GM18502 (cell line): ENCODE measurements at regions not wholly inside any gene's neighbourhood (a gene's known extent, or its start where the extent isn't known, plus 50 kb on each side); places are given as distances from the start of the nearest gene placed in this dataset.

Experiments used
- ATAC-seq: cut with Tn5 transposase; IDR thresholded peaks from one replicate; pipeline ENCODE4 v1.9.1; 2021; ENCODE audit warnings: mild to moderate bottlenecking; ENCODE audit not compliant: unreplicated experiment, poor library complexity

DNA sequence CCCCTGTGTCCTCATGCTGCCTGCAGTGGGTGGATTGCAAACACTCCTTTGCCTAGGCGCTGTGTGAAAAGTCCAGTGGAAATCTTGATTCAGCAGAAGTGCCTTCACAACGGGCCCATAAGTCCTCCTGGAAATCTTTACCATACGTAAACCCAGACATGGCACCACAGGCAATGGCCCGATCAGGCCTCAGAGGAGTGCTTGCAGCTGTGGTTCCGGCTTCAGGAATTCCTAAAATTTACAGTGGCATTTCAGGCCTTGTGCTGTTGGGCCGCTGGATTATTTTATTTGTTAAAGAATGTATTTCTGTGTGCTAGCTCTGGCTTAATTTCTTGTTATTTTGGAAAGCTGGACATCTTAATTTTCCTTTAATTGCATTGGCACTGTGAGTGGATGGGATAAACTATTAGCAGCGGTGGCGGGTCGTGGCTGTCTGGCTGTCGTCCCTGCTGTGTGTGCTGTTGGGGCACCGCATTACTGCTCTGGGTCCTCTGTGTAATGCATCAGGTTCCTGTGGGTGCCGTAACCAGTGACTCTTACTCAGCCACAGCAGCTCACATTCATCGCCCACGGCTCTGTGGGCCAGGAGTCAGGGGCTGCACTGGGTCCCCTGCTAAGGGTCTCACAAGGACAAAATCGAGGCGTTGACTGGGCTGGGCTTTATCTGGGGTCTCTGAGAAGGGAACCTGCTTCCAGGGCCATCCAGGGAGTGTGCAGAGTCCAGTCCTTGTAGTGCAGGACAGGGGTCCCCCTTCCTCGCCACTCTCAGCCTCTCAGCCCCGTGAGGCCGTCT, 73.1 kb downstream of the RTP5 start:
- no peak for ATAC-seq

DNA sequence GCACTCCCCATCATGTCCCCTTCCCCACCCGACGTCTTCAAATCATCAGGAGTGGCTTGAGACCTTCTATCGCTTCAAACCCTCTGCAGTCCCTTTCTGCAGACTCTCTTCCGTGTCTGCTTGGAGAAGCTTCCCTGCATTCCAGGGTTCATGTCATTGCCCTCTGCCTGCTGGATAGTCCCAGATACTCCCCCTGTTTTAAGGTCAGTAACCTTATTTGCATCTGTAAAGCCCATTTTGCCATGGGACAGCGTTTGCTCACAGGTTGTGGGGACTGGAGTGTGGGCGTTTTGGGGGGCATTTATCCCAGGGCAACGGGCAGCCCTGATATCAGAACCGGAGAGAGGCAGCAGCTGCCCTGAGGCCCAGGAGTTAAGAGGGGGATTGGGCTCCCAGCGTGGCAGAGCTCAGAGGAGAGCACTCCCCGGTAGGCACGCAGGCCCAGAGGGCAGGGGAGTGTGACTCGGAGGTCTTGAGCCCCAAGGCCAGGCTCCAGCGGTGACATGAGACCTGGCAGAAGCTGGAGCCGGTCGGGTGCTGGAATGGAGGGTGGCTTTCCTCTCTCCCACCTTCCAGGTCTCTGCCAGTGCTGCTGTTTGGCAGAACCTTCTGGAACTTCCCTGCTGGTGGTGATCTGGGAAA, 73.8 kb downstream of the RTP5 start:
- no peak for ATAC-seq

GRCh38 chr2:241943961-241944575, 74.5 kb downstream of the RTP5 start:
- ATAC-seq: no peak

DNA sequence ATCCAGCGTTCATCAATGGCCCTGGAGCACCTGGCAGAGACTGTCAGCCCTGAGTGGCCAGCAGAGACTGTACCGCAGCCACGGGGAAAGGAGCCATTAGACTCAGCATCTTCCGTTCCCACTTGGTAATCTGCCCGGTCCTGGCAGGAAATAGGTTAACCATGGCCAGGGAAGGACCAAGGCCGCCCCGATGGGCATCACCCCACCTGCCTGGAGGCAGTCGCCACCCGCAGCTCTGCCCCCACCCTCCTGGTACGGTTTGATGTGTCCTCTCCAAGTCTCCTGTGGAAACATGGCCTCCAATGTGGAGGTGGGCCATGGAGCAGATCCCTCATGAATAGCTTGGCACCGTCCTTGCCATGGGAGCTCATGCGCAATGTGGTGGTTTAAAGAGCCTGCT, 75.3 kb downstream of the RTP5 start:
- no peak for ATAC-seq

DNA sequence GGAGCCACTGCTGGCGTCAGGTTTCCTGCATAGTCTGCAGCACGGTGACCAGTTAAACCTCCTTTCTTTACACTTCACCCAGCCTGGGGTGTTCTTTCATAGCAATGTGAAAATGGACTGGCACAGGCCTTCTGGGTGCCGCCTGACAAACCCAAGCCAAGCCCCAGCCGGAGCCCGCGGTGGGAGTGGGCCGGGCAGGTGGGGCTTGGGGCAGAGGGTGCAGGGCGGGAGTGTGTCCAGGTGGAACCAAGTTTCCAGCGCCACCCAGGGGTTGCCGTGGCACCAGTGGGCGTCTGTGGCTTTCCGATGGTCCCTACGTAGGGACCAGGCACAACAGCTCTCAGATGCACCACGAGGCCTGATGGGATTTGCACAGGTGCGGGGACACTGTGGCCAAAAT, 75.8 kb downstream of the RTP5 start:
- no peak for ATAC-seq

GRCh38 chr2:241945803-241946202, 76.3 kb downstream of the RTP5 start:
- ATAC-seq: no peak

DNA sequence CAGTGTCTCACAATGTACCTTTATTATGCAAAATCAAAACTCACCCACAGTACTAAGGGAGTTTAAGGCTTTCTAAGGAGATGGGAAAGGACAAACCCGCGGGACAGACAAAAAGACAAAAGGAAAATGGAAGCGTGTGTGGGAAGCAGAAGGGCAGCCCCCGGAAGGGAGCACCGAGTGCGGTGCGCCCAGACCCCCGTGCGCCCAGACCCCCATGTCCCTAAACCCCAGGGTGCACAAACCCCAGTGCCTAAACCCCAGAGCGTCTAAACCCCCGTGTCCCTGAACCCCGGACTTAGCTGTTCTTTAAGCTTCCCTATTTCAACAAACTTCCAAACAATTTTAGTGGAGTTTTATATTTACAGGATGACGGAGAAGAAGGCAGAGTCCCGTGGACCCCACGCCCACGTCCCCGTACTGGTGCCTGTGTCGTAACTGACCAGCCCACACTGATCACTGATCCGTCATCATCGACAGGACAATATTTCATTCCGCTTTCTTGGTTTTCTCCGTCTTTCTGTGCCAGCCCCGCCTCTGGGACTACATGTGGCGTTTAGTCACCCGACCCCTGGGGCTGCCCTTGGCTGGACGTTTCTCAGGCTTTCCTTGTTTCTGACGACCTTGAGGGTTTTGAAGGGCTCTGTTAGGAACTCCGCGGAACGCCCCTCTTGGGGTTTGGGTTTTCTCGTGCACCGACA, 76.9 kb downstream of the RTP5 start:
- ATAC-seq: no peak

- ATAC-seq: no peak
Observed at GRCh38 chr2:241947004-241947350, 77.4 kb downstream of the RTP5 start.

DNA sequence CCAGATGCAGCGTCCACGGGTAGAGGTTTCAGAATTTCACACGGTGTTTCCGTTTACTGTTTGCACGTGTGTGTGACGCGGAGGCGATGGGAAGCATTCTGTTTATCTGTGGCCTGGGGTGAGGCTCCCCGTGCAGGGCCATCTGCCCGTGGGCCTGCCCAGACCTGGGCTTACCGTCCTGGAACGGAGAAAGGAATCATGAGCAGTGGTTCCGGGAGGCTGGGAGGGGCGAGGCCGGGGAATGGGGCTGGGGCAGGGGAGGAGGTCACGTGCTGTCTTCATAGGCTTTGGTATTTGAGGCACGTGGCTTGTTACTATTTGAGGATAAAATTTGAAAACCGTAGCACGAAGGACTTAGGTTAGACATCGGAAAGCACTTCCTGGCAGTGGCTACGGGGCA, 77.9 kb downstream of the RTP5 start:
- no peak for ATAC-seq

- no peak for ATAC-seq
Observed at GRCh38 chr2:241947876-241948275, 78.3 kb downstream of the RTP5 start.

DNA sequence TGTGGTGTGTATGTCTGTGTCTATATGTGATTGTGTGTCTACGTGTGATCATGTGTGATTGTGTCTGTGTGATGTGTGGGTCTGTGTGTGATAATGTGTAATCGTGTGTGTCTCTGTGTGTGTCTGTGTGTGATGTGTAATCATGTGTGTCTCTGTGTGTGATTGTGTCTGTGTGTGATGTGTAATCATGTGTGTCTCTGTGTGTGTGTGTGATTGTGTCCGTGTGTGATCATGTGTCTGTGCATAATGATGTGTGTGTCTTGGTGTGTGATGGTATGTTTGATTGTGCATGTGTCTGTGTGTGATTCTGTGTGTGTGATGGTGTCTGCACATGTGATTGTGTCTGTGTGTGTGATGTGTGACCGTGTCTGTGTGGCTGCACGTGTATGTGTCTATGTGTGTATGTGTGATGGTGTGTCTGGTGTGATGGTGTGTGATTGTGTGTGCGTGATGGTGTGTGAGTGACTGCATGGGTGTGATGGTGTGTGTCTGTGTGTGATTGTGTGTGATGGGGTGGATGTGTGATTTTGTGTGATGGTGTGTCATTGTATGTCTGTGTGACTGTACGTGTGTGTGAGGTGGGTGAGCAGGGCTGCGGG, 78.9 kb downstream of the RTP5 start:
- no peak for ATAC-seq

DNA sequence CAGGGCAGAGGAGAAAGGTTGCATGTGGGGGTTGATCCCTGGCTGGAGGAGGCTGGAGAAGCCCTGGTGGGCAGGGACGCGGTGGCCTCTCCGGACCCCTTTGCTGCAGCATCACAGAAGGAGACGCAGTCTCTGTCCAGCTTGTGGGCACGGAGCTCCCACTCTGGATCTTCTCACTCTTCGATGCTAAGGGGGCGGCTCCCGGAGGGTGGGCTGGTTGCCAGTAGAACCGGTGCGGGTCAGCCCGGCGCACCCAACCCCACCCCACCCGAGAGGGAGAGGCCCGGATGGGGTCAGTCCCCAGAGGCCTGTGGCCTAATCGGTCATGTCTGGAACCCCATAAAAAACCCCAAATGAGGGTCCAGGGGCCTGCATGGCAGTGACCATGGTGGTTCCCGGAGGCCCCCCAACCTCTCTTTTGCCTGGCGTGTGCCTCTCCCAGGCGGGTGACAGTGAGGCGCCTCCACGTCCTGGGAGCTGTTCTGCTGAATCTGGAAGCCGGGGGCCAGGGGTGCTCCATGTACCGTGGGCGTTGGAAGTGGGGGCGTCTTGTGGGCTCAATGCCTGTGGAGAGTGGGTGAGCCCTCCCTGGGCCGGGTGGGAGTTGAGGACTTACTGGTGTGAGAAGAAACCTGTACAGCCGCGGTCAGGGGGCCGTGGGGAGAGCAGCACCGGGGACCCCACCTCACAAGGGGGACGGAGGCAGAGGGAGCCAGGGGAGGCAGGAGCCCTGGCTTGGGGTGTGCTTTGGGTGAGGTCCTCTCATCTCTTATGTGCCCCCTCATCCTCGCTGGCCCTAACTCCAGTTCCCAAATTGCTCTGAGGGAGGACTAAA, 79.6 kb downstream of the RTP5 start:
- no peak for ATAC-seq

- ATAC-seq: no peak
Observed at GRCh38 chr2:241949736-241950412, 80.3 kb downstream of the RTP5 start.

- no peak for ATAC-seq
Observed at GRCh38 chr2:241950413-241951315, 81.1 kb downstream of the RTP5 start.

DNA sequence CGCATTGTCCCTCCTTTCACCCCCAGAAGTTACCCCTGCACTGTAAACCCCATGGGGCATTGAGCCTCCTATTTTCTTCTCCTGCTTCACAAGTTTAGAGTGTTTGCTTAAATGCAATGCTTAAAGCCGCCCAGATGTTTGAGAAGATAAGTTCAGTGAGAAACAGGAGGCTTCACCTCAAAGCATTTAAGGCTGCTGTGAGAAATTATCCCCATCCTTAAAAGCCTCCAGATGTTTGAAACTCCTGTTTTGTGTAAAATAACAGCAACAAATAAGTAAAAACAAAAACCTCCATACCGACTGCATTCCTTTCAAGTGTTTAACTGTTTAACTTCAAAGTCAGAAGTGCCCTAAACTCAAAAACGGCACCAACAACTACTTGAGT, 81.8 kb downstream of the RTP5 start:
- no peak for ATAC-seq

- no peak for ATAC-seq
Observed at GRCh38 chr2:241951920-241952319, 82.4 kb downstream of the RTP5 start.

DNA sequence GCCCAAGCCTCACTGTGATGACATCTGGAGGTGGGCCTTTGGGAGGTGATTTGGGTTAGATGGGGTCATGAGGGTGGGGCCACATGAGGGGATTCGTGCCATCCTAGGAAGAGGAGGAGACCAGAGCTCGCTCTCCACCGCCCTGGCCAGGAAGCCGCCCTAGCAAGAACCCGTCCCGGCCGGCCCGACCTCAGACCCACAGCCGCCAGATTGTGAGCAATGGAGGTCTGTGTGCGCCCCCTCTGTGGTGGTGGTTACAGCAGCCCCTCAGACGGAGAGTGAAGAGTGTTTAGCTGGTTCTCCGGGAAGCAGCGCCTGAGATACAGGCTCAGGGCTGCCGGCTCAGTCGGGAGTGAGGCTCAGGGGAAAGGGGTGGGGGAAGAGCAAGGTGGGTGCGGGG, 83.3 kb downstream of the RTP5 start:
- ATAC-seq: no peak

DNA sequence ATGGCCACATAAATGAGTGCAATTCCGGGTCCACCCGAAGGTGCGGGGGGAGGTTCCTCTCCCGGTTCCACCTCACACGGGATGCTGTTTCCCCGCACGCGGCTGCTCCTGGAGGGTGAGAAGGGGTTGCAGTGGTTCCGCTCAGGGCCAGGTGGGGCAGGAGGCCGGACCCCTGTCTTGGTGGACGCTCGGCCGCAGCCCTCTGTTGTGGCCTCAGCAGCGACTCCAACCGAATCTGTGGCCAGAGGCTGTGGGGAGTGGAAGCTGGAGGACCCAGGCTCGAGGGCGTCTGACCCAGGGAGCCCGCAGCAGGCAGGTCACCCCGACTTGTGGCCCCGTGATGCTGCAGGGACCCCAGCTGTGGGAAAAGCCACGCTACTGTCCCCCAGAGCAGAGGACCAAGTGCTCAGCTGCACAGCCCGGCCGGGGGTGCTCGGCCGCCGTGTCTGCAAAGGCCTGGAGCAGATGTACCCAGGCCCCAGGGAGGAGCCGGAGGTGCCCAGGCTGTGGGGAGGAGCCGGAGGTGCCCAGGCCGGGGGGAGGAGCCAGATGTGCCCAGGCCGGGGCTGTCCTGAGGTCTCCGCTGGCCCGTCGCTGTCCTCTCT, 83.9 kb downstream of the RTP5 start:
- ATAC-seq: no peak
